DOHH2 (cell line): ENCODE measurements at regions not wholly inside any gene's neighbourhood (a gene's known extent, or its start where the extent isn't known, plus 50 kb on each side); places are given as distances from the start of the nearest gene placed in this dataset.

Experiments
- H3F3A ChIP-seq: fragments of 200-600 bp; sonication (generic), shearing (Covaris generic); 2 replicates; pipeline ENCODE4 v1.6.0; 2016; ENCODE audit warnings: antibody characterized with exemption, mild to moderate bottlenecking; ENCODE audit not compliant: control insufficient read depth, insufficient read depth
- H3K27ac ChIP-seq: fragments of 200-600 bp; sonication (generic); 2 replicates; pipeline ENCODE4 v1.5.1; 2014; ENCODE audit warnings: low read depth, mild to moderate bottlenecking, low read length, moderate library complexity
- H3K27me3 ChIP-seq: fragments of 200-600 bp; sonication (generic); 2 replicates; pipeline ENCODE4 v1.6.1; 2014; ENCODE audit warnings: mild to moderate bottlenecking, low read length, mixed read lengths; ENCODE audit not compliant: control insufficient read depth
- H3K36me3 ChIP-seq: fragments of 200-600 bp; sonication (generic); 2 replicates; pipeline ENCODE4 v1.6.1; 2014; ENCODE audit warnings: mild to moderate bottlenecking, low read length, moderate library complexity, mixed read lengths; ENCODE audit not compliant: control insufficient read depth
- H3K4me1 ChIP-seq: fragments of 200-600 bp; sonication (generic); 2 replicates; pipeline ENCODE4 v1.6.1; 2014; ENCODE audit warnings: mild to moderate bottlenecking, low read length, mixed read lengths; ENCODE audit not compliant: control insufficient read depth
- H3K4me2 ChIP-seq: fragments of 200-600 bp; sonication (generic); 2 replicates; pipeline ENCODE4 v1.6.0; 2014; ENCODE audit warnings: mild to moderate bottlenecking, low read length, moderate library complexity
- H3K4me3 ChIP-seq: fragments of 200-600 bp; sonication (generic); 2 replicates; pipeline ENCODE4 v1.5.1; 2014; ENCODE audit warnings: mild to moderate bottlenecking, low read length, mixed read lengths
- H3K79me2 ChIP-seq: fragments of 200-600 bp; sonication (generic); 2 replicates; pipeline ENCODE4 v1.6.1; 2014; ENCODE audit warnings: mild to moderate bottlenecking, low read length, mixed read lengths; ENCODE audit not compliant: control insufficient read depth
- H3K9me2 ChIP-seq: fragments of 200-600 bp; sonication (generic); replicated peaks from 2 replicates; pipeline ENCODE4 v1.6.1; 2014; ENCODE audit warnings: mild to moderate bottlenecking, low read length, mixed read lengths; ENCODE audit not compliant: control insufficient read depth
- H3K9me3 ChIP-seq: fragments of 200-600 bp; sonication (generic); 2 replicates; pipeline ENCODE4 v1.6.1; 2014; ENCODE audit warnings: antibody characterized with exemption, low read length, mixed read lengths; ENCODE audit not compliant: control insufficient read depth, insufficient read depth
- H4K20me1 ChIP-seq: fragments of 200-600 bp; sonication (generic); 2 replicates; pipeline ENCODE4 v1.6.0; 2014; ENCODE audit warnings: low read depth, mild to moderate bottlenecking, antibody characterized with exemption, low read length, moderate library complexity; ENCODE audit not compliant: control insufficient read depth, insufficient read depth
- CTCF ChIP-seq: fragments of 200-600 bp; sonication (generic); IDR thresholded peaks from one replicate; pipeline ENCODE4 v1.5.1; 2014; ENCODE audit warnings: antibody characterized with exemption, mild to moderate bottlenecking, low read depth, low read length; ENCODE audit not compliant: poor library complexity, severe bottlenecking
- EZH2phosphoT487 ChIP-seq: fragments of 200-600 bp; sonication (generic); IDR thresholded peaks from 2 replicates; pipeline ENCODE4 v1.6.1; 2017; ENCODE audit warnings: borderline replicate concordance, mild to moderate bottlenecking, antibody characterized with exemption, low read length, moderate library complexity, mixed read lengths

GRCh38 chr2:221926327-221926726 lies 354.2 kb upstream of the EPHA4 start:
- no peaks in the 10 kb centered on the region for H3K9me2 ChIP-seq
- no peaks in the 10 kb centered on the region for H3F3A ChIP-seq
- no peak overlapping the region for H3K27ac ChIP-seq
- H3K79me2 ChIP-seq: no peaks in the 10 kb centered on the region
- H3K4me3 ChIP-seq: no peak overlapping the region
- no peaks in the 10 kb centered on the region for H3K36me3 ChIP-seq
- TF ChIP-seq CTCF: no peak
- H3K27me3 ChIP-seq: no peaks in the 10 kb centered on the region
- H3K9me3 ChIP-seq: no peaks in the 10 kb centered on the region
- no peaks in the 10 kb centered on the region for H3K4me1 ChIP-seq
- H4K20me1 ChIP-seq: no peaks in the 10 kb centered on the region
- no peak overlapping the region for H3K4me2 ChIP-seq

GRCh38 chr2:221924576-221924975 lies 352.5 kb upstream of the EPHA4 start:
- Histone ChIP-seq H3K27ac (no peak overlapping the region), H3K79me2 (no peaks in the 10 kb centered on the region), H3K4me2 (no peak overlapping the region), H3K4me1 (no peaks in the 10 kb centered on the region), H3K4me3 (no peak overlapping the region), H4K20me1 (no peaks in the 10 kb centered on the region), H3K27me3 (no peaks in the 10 kb centered on the region), H3K36me3 (no peaks in the 10 kb centered on the region), H3F3A (no peaks in the 10 kb centered on the region), H3K9me3 (no peaks in the 10 kb centered on the region), H3K9me2 (no peaks in the 10 kb centered on the region)
- no peak for TF ChIP-seq EZH2phosphoT487
- TF ChIP-seq CTCF: no peak

GRCh38 chr2:221915926-221916325 lies 343.8 kb upstream of the EPHA4 start:
- TF ChIP-seq CTCF: no peak
- no peak for TF ChIP-seq EZH2phosphoT487
- Histone ChIP-seq H3K4me3 (no peak overlapping the region), H3K4me1 (no peaks in the 10 kb centered on the region), H3K27ac (no peak overlapping the region), H3K9me2 (no peaks in the 10 kb centered on the region), H3K79me2 (no peaks in the 10 kb centered on the region), H3K27me3 (no peaks in the 10 kb centered on the region), H3F3A (no peaks in the 10 kb centered on the region), H3K4me2 (no peak overlapping the region), H3K36me3 (no peaks in the 10 kb centered on the region), H3K9me3 (no peaks in the 10 kb centered on the region), H4K20me1 (no peaks in the 10 kb centered on the region)
